ENCODE measurements at regions not wholly inside any gene's neighbourhood (a gene's known extent, or its start where the extent isn't known, plus 50 kb on each side); places are given as distances from the start of the nearest gene placed in this dataset.

DNA sequence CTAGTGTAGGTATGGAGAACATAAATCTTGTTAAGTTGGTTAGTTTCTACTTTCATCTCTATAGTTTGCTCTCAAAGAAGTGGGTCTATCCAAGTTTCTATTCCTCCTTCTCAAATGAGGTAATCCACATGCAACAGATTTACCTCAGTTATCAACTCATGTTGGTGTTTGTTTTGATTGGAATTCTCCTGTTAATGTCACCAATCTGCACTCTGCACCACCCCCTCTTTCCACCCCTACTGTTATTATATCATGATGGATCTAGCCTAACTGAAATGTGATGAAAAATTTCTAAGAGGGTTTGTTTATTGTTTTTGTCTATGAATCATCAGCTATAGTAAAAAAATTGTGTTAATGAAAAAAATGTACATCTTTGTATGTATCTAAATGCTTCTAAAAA is 66.1 kb downstream of the AGTR2 start:
- no peak for TF ChIP-seq REST (IDR thresholded peaks at IDR 0.05; ENCODE audit: low read depth)
- TF ChIP-seq ZBTB7A (IDR thresholded peaks at IDR 0.05; ENCODE audit: low read depth): no peak
- TF ChIP-seq CEBPB (IDR thresholded peaks at IDR 0.05): no peak
- no peak for TF ChIP-seq EGR1 (IDR thresholded peaks at IDR 0.05)
- no peak for TF ChIP-seq FOXM1 (IDR thresholded peaks at IDR 0.05; ENCODE audit: borderline replicate concordance, low read depth)
- no peak for TF ChIP-seq CREB1 (IDR thresholded peaks at IDR 0.05; ENCODE audit: low read depth)
- TF ChIP-seq NFIC (IDR thresholded peaks at IDR 0.05): no peak
- no peak for TF ChIP-seq USF1 (IDR thresholded peaks at IDR 0.05)

DNA sequence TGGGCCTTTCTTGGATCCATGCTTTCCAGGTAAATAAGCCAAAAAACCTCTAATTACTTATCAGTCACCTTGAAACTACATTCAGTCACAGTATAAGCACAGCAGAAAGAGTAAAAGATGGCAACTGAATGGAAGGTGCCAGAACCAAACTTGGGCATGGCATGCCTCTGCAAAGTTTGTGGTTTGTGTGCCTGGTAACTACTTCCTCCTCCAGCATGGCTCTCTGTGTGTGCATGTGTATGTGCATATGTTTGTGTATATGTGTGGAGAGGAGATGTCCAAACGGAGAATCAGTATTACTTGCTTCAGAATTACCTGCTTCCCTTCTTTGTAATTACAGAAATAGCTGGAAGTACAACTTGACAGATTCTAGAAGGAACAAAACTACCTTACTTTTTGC is 67.5 kb downstream of the AGTR2 start:
- TF ChIP-seq YY1 (IDR thresholded peaks at IDR 0.05; ENCODE audit: low read depth): no peak
- no peak for TF ChIP-seq FOXM1 (IDR thresholded peaks at IDR 0.05; ENCODE audit: borderline replicate concordance, low read depth)
- TF ChIP-seq ZBTB7A (IDR thresholded peaks at IDR 0.05; ENCODE audit: low read depth): no peak
- TF ChIP-seq EGR1 (IDR thresholded peaks at IDR 0.05): no peak
- TF ChIP-seq MAX (IDR thresholded peaks at IDR 0.05): no peak
- TF ChIP-seq EP300 (IDR thresholded peaks at IDR 0.05; ENCODE audit: borderline replicate concordance): no peak
- no peak for TF ChIP-seq TAF1 (IDR thresholded peaks at IDR 0.05; ENCODE audit: low read depth)
- TF ChIP-seq CREB1 (IDR thresholded peaks at IDR 0.05; ENCODE audit: low read depth): no peak
- no peak for TF ChIP-seq TCF12 (IDR thresholded peaks at IDR 0.05; ENCODE audit: low read depth)
- TF ChIP-seq NFIC (IDR thresholded peaks at IDR 0.05): no peak
- no peak for TF ChIP-seq RAD21 (IDR thresholded peaks at IDR 0.05; ENCODE audit: low read depth)

DNA sequence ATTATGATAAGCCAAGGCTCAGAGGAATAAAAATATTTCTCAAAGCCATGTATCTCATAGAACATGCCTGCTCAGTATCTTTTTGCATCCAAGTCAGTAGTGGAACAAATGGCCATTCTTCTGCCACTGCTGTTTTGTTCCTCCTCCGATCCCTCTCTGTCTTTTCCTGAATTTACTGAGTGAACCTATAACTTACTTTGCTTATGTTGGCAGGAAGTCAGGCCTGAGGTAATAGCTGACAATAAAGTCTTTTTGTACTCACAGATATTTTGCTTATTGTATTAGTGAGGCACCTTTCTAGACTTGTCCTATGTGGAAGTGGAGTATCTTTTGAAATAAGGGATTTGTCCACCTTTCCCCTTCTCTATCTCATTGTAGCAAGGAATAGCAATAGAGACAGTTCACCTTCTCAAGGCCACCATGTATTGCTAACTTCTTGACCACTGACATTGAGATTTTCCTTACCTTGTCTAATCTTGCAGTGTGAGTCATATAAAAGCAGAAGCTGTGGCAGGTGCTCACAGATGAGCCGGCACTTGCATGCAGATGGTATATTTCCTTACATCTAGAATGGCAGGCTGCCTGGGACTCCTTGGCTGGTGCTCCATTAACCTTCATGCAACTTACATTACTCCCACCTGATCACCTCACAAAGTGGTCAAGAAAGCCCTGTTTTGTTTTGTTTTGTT is 68.2 kb downstream of the AGTR2 start:
- TF ChIP-seq EP300 (IDR thresholded peaks at IDR 0.05; ENCODE audit: borderline replicate concordance): no peak
- no peak for TF ChIP-seq FOXM1 (IDR thresholded peaks at IDR 0.05; ENCODE audit: borderline replicate concordance, low read depth)

DNA sequence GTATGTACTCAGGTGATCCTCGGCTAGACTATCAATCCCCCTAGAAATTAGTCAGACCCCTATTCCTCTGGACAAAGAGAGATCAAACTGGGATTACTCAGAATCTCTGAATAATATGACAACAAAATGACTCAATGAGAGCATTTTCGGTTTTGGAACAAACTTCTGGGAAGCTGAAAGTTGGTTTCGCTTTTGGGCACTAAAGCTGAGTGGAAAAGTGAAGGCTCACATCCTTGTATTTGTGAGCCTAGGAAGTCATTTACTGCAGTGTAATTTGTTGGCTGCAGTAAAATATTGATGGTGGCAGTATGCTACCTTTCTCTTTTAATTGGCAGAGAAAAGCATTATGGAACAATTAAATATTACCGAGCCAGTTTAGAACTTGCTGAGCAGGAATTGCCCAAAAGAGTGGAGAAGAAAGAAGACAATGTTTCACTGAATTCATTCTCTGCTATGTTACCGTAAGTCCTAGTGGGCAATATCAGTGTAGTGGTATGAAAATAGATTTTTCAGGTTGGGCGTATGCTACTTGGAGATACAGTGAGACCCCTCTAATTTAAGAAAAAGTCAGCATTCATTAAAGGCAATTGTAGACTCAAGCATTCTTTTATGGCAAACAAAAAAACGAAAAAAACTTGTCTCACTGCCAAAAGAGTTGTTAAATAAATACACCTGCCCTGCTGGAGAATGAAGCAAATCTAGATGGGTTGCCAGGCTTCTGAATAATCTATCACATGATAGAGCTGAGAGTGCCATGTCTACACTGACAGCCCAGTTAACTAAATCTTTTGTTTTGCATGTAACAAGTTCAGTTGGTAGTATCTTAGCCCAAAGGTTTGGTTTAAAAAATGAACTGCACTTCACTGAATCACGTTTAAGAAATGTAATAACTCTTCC is 69.6 kb downstream of the AGTR2 start:
- TF ChIP-seq NFIC (IDR thresholded peaks at IDR 0.05): peak; percentile 44
- TF ChIP-seq REST (IDR thresholded peaks at IDR 0.05; ENCODE audit: low read depth): no peak

DNA sequence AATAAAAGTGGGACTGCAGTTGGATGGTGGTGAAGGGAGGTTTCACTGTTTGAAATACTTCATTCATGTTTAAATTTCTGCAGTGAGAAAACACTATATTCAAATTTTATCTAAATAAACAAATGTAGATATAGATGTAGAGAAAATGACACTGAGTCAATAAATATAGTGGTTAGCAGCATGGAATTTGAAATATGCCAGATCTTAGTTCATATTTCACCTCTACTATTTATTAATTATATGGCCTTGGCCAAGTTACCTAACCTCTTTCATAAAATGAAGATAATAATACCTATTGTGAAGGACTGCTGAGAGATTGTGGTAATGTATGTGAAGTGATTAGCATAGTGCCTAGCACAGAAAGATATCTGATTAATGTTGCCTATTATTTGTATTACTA is 70.5 kb downstream of the AGTR2 start:
- TF ChIP-seq YY1 (IDR thresholded peaks at IDR 0.05; ENCODE audit: low read depth) (no peak), CEBPB (IDR thresholded peaks at IDR 0.05) (no peak), ZBTB7A (IDR thresholded peaks at IDR 0.05; ENCODE audit: low read depth) (no peak), NFIC (IDR thresholded peaks at IDR 0.05) (no peak), RAD21 (IDR thresholded peaks at IDR 0.05; ENCODE audit: low read depth) (no peak), TAF1 (IDR thresholded peaks at IDR 0.05; ENCODE audit: low read depth) (no peak)

- TF ChIP-seq FOXM1 (IDR thresholded peaks at IDR 0.05; ENCODE audit: borderline replicate concordance, low read depth) (no peak), EGR1 (IDR thresholded peaks at IDR 0.05) (no peak), USF1 (IDR thresholded peaks at IDR 0.05) (no peak), TAF1 (IDR thresholded peaks at IDR 0.05; ENCODE audit: low read depth) (no peak), ZBTB7A (IDR thresholded peaks at IDR 0.05; ENCODE audit: low read depth) (no peak), EP300 (IDR thresholded peaks at IDR 0.05; ENCODE audit: borderline replicate concordance) (no peak), CEBPB (IDR thresholded peaks at IDR 0.05) (no peak)
Measured at GRCh38 chrX:116243039-116243438, 72.5 kb downstream of the AGTR2 start.

Data from Ishikawa (cell line).